ENCODE measurements at regions not wholly inside any gene's neighbourhood (a gene's known extent, or its start where the extent isn't known, plus 50 kb on each side); places are given as distances from the start of the nearest gene placed in this dataset.

DNA sequence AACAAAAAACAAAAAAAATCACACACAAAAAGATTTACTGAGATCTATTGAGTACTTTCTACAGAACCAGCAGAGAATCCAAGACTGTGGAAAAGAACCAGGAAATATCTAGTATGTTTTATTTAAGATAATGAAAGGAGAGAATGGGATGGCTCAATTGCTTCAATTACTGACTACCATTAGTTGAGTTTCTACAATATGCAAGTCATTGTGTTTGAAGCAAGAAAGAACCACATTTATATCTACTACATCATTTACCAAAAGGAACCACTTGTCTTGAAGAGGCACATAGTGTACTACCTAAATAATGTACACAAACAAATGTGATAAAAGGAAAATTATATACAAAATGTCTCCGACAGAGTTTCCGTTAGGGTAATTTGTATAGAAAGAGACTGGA lies 325.9 kb upstream of the TNC start:
- no peaks in the 10 kb centered on the region for H3K36me3 ChIP-seq (ENCODE audit: low read depth)
- no peaks in the 10 kb centered on the region for H4K20me1 ChIP-seq (ENCODE audit: insufficient read depth)
- H3K27me3 ChIP-seq (replicated peaks; ENCODE audit: insufficient read depth) = no peaks in the 10 kb centered on the region
- no peaks in the 10 kb centered on the region for H3K79me2 ChIP-seq (ENCODE audit: insufficient read depth)
- DNase-seq = no peak
- no peak overlapping the region for H2AFZ ChIP-seq
- WGBS, 2 experiments (ENCODE audit: low coverage in 1 of 2, low lambda C conversion rate in 2 of 2, missing lambda C conversion rate in 2 of 2) = 97 to 98% methylated on average over 2 of the region's 2 CpGs
- H3K4me1 ChIP-seq (ENCODE audit: insufficient read depth) = no peaks in the 10 kb centered on the region
- H3K27ac ChIP-seq = no peak overlapping the region
- no peaks in the 10 kb centered on the region for H3K9me3 ChIP-seq (ENCODE audit: low read depth)
- TF ChIP-seq EZH2 (IDR thresholded peaks at IDR 0.05; ENCODE audit: insufficient read depth, poor library complexity, severe bottlenecking) (no peak), EZH2phosphoT487 (IDR thresholded peaks at IDR 0.05; ENCODE audit: insufficient read depth, low read depth) (no peak)
- no peak overlapping the region for H3K4me3 ChIP-seq
- in situ Hi-C loops (cut with MboI) = no loop called here
- no peak overlapping the region for H3K4me2 ChIP-seq (ENCODE audit: unreplicated experiment)
- no peak overlapping the region for H3K9ac ChIP-seq
- H3K9me2 ChIP-seq (ENCODE audit: insufficient read depth) = no peaks in the 10 kb centered on the region
- no peaks in the 10 kb centered on the region for H3F3A ChIP-seq (ENCODE audit: insufficient read depth)

DNA sequence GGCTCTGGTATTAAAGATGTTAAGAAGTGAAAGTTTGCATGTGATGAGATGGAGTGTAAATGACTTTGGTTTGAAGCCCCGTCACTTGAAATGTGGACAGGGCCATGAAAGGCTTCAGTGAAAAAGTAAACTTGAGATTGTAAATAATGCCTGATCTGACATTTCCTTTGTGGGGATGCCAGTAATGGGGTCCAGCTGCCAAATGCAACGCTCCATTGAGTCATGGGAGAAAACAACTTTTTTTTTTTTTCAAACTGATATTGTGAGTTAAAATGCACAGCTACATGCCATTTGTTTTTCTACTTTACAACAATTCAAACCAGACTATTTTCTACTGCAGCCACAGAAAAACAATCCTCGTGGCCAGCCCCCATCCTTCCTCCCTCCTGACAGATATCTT lies 327.0 kb upstream of the TNC start:
- Histone ChIP-seq H3K9ac (no peak overlapping the region), H4K20me1 (ENCODE audit: insufficient read depth) (no peaks in the 10 kb centered on the region), H3K4me2 (ENCODE audit: unreplicated experiment) (no peak overlapping the region), H3K27ac (no peak overlapping the region), H2AFZ (no peak overlapping the region), H3F3A (ENCODE audit: insufficient read depth) (no peaks in the 10 kb centered on the region), H3K36me3 (ENCODE audit: low read depth) (no peaks in the 10 kb centered on the region), H3K4me1 (ENCODE audit: insufficient read depth) (no peaks in the 10 kb centered on the region), H3K9me3 (ENCODE audit: low read depth) (no peaks in the 10 kb centered on the region), H3K79me2 (ENCODE audit: insufficient read depth) (no peaks in the 10 kb centered on the region), H3K27me3 (replicated peaks; ENCODE audit: insufficient read depth) (no peaks in the 10 kb centered on the region), H3K9me2 (ENCODE audit: insufficient read depth) (no peaks in the 10 kb centered on the region), H3K4me3 (no peak overlapping the region)
- no peak for DNase-seq
- WGBS, 2 experiments (ENCODE audit: low coverage in 1 of 2, low lambda C conversion rate in 2 of 2, missing lambda C conversion rate in 2 of 2) = 37 to 38% methylated on average over 3 of the region's 3 CpGs
- in situ Hi-C loops (cut with MboI) = no loop called here
- no peak for TF ChIP-seq EZH2 (IDR thresholded peaks at IDR 0.05; ENCODE audit: insufficient read depth, poor library complexity, severe bottlenecking)
- no peak for TF ChIP-seq EZH2phosphoT487 (IDR thresholded peaks at IDR 0.05; ENCODE audit: insufficient read depth, low read depth)

DNA sequence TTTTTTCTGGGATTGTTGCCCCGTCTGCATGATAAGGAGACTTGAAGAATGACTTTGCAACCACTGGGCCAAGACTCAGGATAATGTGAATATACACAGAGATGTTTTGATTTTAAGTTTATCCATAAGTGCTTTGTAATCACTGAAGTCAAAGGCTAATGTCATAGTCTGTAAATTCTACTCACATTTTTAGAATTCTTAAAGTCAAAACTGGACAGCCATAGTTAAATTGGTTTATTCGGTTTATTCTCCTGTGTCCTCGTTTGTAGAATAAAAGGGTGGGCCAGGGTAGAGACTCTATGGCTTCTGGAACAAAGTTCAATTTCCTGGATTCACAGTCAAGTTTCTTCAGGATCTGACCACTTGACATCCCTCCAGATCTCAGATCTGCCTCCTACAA lies 327.7 kb upstream of the TNC start:
- H3K27ac ChIP-seq = no peak overlapping the region
- WGBS, 2 experiments (ENCODE audit: low coverage in 1 of 2, low lambda C conversion rate in 2 of 2, missing lambda C conversion rate in 2 of 2) = 63 to 79% methylated on average over 3 of the region's 3 CpGs
- no peaks in the 10 kb centered on the region for H3K4me1 ChIP-seq (ENCODE audit: insufficient read depth)
- in situ Hi-C loops (cut with MboI) = no loop called here
- no peaks in the 10 kb centered on the region for H3F3A ChIP-seq (ENCODE audit: insufficient read depth)
- DNase-seq = no peak
- H3K27me3 ChIP-seq (replicated peaks; ENCODE audit: insufficient read depth) = no peaks in the 10 kb centered on the region
- TF ChIP-seq EZH2phosphoT487 (IDR thresholded peaks at IDR 0.05; ENCODE audit: insufficient read depth, low read depth) = no peak
- TF ChIP-seq EZH2 (IDR thresholded peaks at IDR 0.05; ENCODE audit: insufficient read depth, poor library complexity, severe bottlenecking) = no peak
- no peaks in the 10 kb centered on the region for H4K20me1 ChIP-seq (ENCODE audit: insufficient read depth)
- no peaks in the 10 kb centered on the region for H3K9me3 ChIP-seq (ENCODE audit: low read depth)
- H2AFZ ChIP-seq = no peak overlapping the region
- no peaks in the 10 kb centered on the region for H3K36me3 ChIP-seq (ENCODE audit: low read depth)
- no peak overlapping the region for H3K4me3 ChIP-seq
- no peaks in the 10 kb centered on the region for H3K9me2 ChIP-seq (ENCODE audit: insufficient read depth)
- no peaks in the 10 kb centered on the region for H3K79me2 ChIP-seq (ENCODE audit: insufficient read depth)
- H3K4me2 ChIP-seq (ENCODE audit: unreplicated experiment) = no peak overlapping the region
- no peak overlapping the region for H3K9ac ChIP-seq

GRCh38 chr9:115456515-115456914 lies 338.6 kb upstream of the TNC start:
- Histone ChIP-seq H3K4me3 (no peak overlapping the region), H2AFZ (no peak overlapping the region), H3K9me3 (ENCODE audit: low read depth) (no peaks in the 10 kb centered on the region), H3K79me2 (ENCODE audit: insufficient read depth) (no peaks in the 10 kb centered on the region), H4K20me1 (ENCODE audit: insufficient read depth) (no peaks in the 10 kb centered on the region), H3K27ac (no peak overlapping the region), H3K4me2 (ENCODE audit: unreplicated experiment) (no peak overlapping the region), H3K36me3 (ENCODE audit: low read depth) (no peaks in the 10 kb centered on the region), H3F3A (ENCODE audit: insufficient read depth) (no peaks in the 10 kb centered on the region), H3K9ac (no peak overlapping the region), H3K4me1 (ENCODE audit: insufficient read depth) (peaks cover 4% of the 10 kb centered on the region; the same call in 1 of the 2 replicates), H3K9me2 (ENCODE audit: insufficient read depth) (no peaks in the 10 kb centered on the region), H3K27me3 (replicated peaks; ENCODE audit: insufficient read depth) (no peaks in the 10 kb centered on the region)
- peak; percentile 71 for DNase-seq
- TF ChIP-seq EZH2phosphoT487 (IDR thresholded peaks at IDR 0.05; ENCODE audit: insufficient read depth, low read depth) (no peak), EZH2 (IDR thresholded peaks at IDR 0.05; ENCODE audit: insufficient read depth, poor library complexity, severe bottlenecking) (no peak)
- in situ Hi-C loops (cut with MboI) = no loop called here

- Histone ChIP-seq H3K36me3 (ENCODE audit: low read depth) (no peaks in the 10 kb centered on the region), H3K4me3 (no peak overlapping the region), H3K9me2 (ENCODE audit: insufficient read depth) (no peaks in the 10 kb centered on the region), H3K27ac (no peak overlapping the region), H3K9me3 (ENCODE audit: low read depth) (no peaks in the 10 kb centered on the region), H2AFZ (no peak overlapping the region), H3K27me3 (replicated peaks; ENCODE audit: insufficient read depth) (no peaks in the 10 kb centered on the region), H3K4me2 (ENCODE audit: unreplicated experiment) (no peak overlapping the region), H3F3A (ENCODE audit: insufficient read depth) (no peaks in the 10 kb centered on the region), H3K9ac (no peak overlapping the region), H4K20me1 (ENCODE audit: insufficient read depth) (no peaks in the 10 kb centered on the region), H3K79me2 (ENCODE audit: insufficient read depth) (no peaks in the 10 kb centered on the region), H3K4me1 (ENCODE audit: insufficient read depth) (peaks cover 3% of the 10 kb centered on the region; the same call in 1 of the 2 replicates)
- DNase-seq = no peak
- TF ChIP-seq EZH2phosphoT487 (IDR thresholded peaks at IDR 0.05; ENCODE audit: insufficient read depth, low read depth) = no peak
- WGBS, 2 experiments (ENCODE audit: low coverage in 1 of 2, low lambda C conversion rate in 2 of 2, missing lambda C conversion rate in 2 of 2) = 38 to 39% methylated on average over 3 of the region's 3 CpGs
- in situ Hi-C loops (cut with MboI) = no loop called here
Measured at GRCh38 chr9:115461280-115461679, 343.3 kb upstream of the TNC start.
